Hepatocyte (in vitro differentiated cells): ENCODE measurements at regions not wholly inside any gene's neighbourhood (a gene's known extent, or its start where the extent isn't known, plus 50 kb on each side); places are given as distances from the start of the nearest gene placed in this dataset.

ENCODE experiments used
- DNase-seq: peaks from one replicate; pipeline ENCODE4 v3.0.0-alpha.2; 2016; ENCODE audit warnings: low spot score
- H2AFZ ChIP-seq: fragments of 200-600 bp; sonication (generic); 2 replicates; pipeline ENCODE4 v1.6.0; 2016; ENCODE audit warnings: antibody characterized with exemption, mild to moderate bottlenecking
- H3K27ac ChIP-seq: fragments of 200-600 bp; sonication (generic); 2 replicates; pipeline ENCODE4 v1.5.1; 2016; ENCODE audit warnings: mild to moderate bottlenecking
- H3K27me3 ChIP-seq: fragments of 200-600 bp; sonication (generic); 2 replicates; pipeline ENCODE4 v1.6.1; 2016
- H3K36me3 ChIP-seq: fragments of 200-600 bp; sonication (generic); replicated peaks from 2 replicates; pipeline ENCODE4 v1.5.1; 2016; ENCODE audit warnings: low read depth; ENCODE audit not compliant: insufficient read depth
- H3K4me1 ChIP-seq: fragments of 200-600 bp; sonication (generic); 2 replicates; pipeline ENCODE4 v1.5.1; 2016; ENCODE audit warnings: mild to moderate bottlenecking, moderate library complexity; ENCODE audit not compliant: insufficient read depth
- H3K4me2 ChIP-seq: fragments of 200-600 bp; sonication (generic); 2 replicates; pipeline ENCODE4 v1.6.0; 2016
- H3K4me3 ChIP-seq: fragments of 200-600 bp; sonication (generic); 2 replicates; pipeline ENCODE4 v1.5.1; 2016; ENCODE audit warnings: mild to moderate bottlenecking
- H3K79me2 ChIP-seq: fragments of 200-600 bp; sonication (generic); 2 replicates; pipeline ENCODE4 v1.6.0; 2017; ENCODE audit warnings: mild to moderate bottlenecking
- H3K9me2 ChIP-seq: fragments of 200-600 bp; sonication (generic); replicated peaks from 2 replicates; pipeline ENCODE4 v1.6.0; 2017; ENCODE audit warnings: mild to moderate bottlenecking; ENCODE audit not compliant: insufficient read depth
- H3K9me3 ChIP-seq: fragments of 200-600 bp; sonication (generic); 2 replicates; pipeline ENCODE4 v1.5.1; 2016; ENCODE audit warnings: low read depth, mild to moderate bottlenecking
- H4K20me1 ChIP-seq: fragments of 200-600 bp; sonication (generic); 2 replicates; pipeline ENCODE4 v1.6.0; 2016; ENCODE audit warnings: mild to moderate bottlenecking; ENCODE audit not compliant: insufficient read depth, poor library complexity, severe bottlenecking
- EZH2 ChIP-seq: fragments of 200-600 bp; sonication (generic); IDR thresholded peaks from 2 replicates; pipeline ENCODE4 v1.6.1; 2016; ENCODE audit warnings: antibody characterized with exemption, mild to moderate bottlenecking, borderline replicate concordance
- EZH2phosphoT487 ChIP-seq: fragments of 200-600 bp; sonication (generic); IDR thresholded peaks from one replicate; pipeline ENCODE4 v1.6.1; 2018; ENCODE audit warnings: antibody characterized with exemption, mild to moderate bottlenecking, low read depth, moderate library complexity; ENCODE audit not compliant: unreplicated experiment, severe bottlenecking
- WGBS: methylation state at CpG from one replicate; pipeline ENCODE4 v1.1.6; 2016; ENCODE audit warnings: low lambda C conversion rate; ENCODE audit errors: missing lambda C conversion rate; 5-methylcytosine and 5-hydroxymethylcytosine counted together
- TF ChIP-seq, protein P1 (sequence below): fragments of 200-600 bp; sonication (generic); IDR thresholded peaks from 2 replicates; pipeline ENCODE4 v1.5.1; 2016; ENCODE audit warnings: antibody characterized with exemption, mild to moderate bottlenecking; ENCODE audit not compliant: poor library complexity

DNA sequence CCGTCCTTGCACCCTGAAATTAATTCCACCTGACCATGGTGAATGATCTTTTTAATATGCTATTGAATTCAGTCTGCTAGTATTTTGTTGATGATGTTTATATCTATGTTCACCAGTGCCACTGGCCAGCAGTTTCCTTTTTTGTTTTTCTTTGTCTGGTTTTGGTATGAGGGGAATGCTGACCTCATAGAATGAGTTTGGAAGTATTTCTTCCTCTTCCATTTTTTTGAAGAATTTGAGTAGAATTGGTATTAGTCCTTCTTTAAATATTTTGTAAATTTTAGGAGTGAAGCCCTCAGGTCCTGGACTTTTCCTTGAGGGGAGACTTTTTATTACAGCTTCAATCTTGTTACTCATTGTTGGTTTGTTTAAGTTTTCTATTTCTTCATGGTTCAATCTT is 231.6 kb downstream of the MRPL39 start:
- no peaks in the 10 kb centered on the region for H3K4me1 ChIP-seq
- no peaks in the 10 kb centered on the region for H3K9me3 ChIP-seq
- no peak overlapping the region for H3K4me2 ChIP-seq
- no peaks in the 10 kb centered on the region for H3K27me3 ChIP-seq
- no peak overlapping the region for H2AFZ ChIP-seq
- no peaks in the 10 kb centered on the region for H3K36me3 ChIP-seq
- H4K20me1 ChIP-seq = no peaks in the 10 kb centered on the region
- H3K4me3 ChIP-seq = no peak overlapping the region
- 88% methylated on average over 1 of the region's 1 CpG for WGBS
- no peak for DNase-seq
- TF ChIP-seq EZH2 = no peak
- no peak for TF ChIP-seq EZH2phosphoT487
- TF ChIP-seq, protein P1, sequence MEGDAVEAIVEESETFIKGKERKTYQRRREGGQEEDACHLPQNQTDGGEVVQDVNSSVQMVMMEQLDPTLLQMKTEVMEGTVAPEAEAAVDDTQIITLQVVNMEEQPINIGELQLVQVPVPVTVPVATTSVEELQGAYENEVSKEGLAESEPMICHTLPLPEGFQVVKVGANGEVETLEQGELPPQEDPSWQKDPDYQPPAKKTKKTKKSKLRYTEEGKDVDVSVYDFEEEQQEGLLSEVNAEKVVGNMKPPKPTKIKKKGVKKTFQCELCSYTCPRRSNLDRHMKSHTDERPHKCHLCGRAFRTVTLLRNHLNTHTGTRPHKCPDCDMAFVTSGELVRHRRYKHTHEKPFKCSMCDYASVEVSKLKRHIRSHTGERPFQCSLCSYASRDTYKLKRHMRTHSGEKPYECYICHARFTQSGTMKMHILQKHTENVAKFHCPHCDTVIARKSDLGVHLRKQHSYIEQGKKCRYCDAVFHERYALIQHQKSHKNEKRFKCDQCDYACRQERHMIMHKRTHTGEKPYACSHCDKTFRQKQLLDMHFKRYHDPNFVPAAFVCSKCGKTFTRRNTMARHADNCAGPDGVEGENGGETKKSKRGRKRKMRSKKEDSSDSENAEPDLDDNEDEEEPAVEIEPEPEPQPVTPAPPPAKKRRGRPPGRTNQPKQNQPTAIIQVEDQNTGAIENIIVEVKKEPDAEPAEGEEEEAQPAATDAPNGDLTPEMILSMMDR = no peak
- H3K27ac ChIP-seq = no peak overlapping the region
- no peaks in the 10 kb centered on the region for H3K9me2 ChIP-seq
- no peaks in the 10 kb centered on the region for H3K79me2 ChIP-seq

DNA sequence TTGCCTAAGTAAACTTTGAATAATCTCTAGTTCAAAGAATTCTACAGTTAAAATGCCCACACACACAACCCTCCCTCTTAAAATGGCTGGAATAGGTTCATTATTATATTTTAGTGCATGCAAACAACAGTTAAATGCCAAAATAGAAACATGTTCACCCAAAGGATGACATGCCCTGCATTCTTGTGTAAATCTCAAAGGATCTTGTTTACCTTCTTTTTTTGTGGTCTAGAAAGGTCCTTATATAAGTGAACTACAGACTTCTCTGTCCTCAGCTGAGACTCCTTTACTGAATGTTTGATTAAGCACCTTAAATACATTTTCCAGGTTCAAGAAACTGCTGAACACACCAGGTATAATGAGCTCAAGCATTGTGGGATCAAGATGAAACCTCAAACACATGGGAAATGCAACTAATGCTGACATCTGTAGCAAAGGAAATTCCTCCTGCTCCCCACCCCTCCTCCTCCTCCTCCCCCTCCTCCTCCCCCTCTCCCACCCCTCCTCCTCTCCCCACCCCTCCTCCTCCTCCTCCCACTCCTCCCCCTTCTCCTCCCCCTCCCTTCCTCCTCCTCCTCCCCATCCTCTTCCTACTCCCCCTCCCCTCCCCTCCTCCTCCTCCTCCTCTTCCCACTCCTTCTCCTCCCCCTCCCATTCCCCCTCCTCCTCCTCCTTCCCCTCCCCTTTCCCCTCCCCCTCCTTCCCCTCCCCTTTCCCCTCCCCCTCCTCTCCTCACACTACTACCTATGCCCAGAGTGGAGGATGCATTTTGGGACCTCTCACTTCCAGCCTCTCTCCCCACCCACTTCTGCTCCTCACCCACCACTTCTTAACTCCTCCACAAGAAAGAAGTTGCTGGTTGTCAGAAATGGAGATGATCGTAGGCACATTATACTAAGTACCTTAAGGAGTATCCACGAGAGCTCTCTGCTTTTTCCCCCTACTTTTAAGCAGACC is 233.9 kb downstream of the MRPL39 start:
- no peaks in the 10 kb centered on the region for H3K4me1 ChIP-seq
- TF ChIP-seq, protein P1 = no peak
- TF ChIP-seq EZH2 (no peak), EZH2phosphoT487 (no peak)
- H3K27ac ChIP-seq = no peak overlapping the region
- no peak overlapping the region for H3K4me3 ChIP-seq
- no peaks in the 10 kb centered on the region for H3K27me3 ChIP-seq
- 79% methylated on average over 2 of the region's 2 CpGs for WGBS
- H4K20me1 ChIP-seq = no peaks in the 10 kb centered on the region
- no peak overlapping the region for H3K4me2 ChIP-seq
- no peaks in the 10 kb centered on the region for H3K79me2 ChIP-seq
- H3K9me2 ChIP-seq = no peaks in the 10 kb centered on the region
- H3K36me3 ChIP-seq = no peaks in the 10 kb centered on the region
- no peak for DNase-seq
- no peak overlapping the region for H2AFZ ChIP-seq
- H3K9me3 ChIP-seq = no peaks in the 10 kb centered on the region

DNA sequence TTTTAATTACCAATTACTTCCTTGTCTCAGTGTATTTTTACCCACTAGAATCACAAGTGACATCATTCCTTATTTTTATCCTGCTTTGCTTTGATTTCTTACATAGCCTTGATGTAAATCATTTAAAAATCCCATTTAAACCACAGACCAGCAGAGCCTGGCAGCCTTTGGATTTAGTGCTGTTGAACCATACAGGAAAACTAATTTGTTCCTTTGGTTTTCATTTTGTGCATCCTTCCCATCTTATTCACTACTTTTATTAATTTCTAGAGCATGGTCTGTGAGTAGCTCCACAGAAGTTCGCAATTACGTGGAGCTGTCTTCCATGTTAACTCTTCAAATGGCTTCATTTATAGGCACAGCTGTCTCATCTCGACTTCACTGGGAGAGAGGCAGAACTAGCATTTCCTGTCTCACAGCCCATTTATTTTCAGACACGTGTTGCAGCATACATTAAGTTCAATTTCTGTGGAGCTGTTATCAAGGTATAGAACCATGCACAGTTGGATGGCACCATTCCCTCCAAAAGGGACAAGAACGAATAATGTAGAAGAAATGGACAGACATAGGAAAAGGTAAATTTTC is 235.3 kb downstream of the MRPL39 start:
- Histone ChIP-seq H3K4me3 (no peak overlapping the region), H2AFZ (no peak overlapping the region), H3K9me2 (no peaks in the 10 kb centered on the region), H3K27me3 (no peaks in the 10 kb centered on the region), H3K36me3 (no peaks in the 10 kb centered on the region), H4K20me1 (no peaks in the 10 kb centered on the region), H3K27ac (no peak overlapping the region), H3K9me3 (no peaks in the 10 kb centered on the region), H3K79me2 (no peaks in the 10 kb centered on the region), H3K4me2 (no peak overlapping the region), H3K4me1 (no peaks in the 10 kb centered on the region)
- 52% methylated on average over 5 of the region's 5 CpGs for WGBS
- no peak for TF ChIP-seq EZH2phosphoT487
- TF ChIP-seq, protein P1 = no peak
- DNase-seq = no peak
